Fibroblast of pulmonary artery (primary cell): ENCODE measurements at regions not wholly inside any gene's neighbourhood (a gene's known extent, or its start where the extent isn't known, plus 50 kb on each side); places are given as distances from the start of the nearest gene placed in this dataset.

Experiments used
- DNase-seq: peaks from one replicate; pipeline ENCODE4 v3.0.0-alpha.2; 2010; ENCODE audit warnings: low read depth
- H3K4me3 ChIP-seq: replicated peaks from 2 replicates; pipeline ENCODE4 v1.5.1; 2011; ENCODE audit warnings: low read depth, mild to moderate bottlenecking, control low read depth, low read length, moderate library complexity
- CTCF ChIP-seq: IDR thresholded peaks from 2 replicates; pipeline ENCODE4 v1.5.1; 2011; ENCODE audit warnings: mild to moderate bottlenecking, control low read depth, low read length, inconsistent platforms; ENCODE audit errors: missing control alignments

- DNase-seq: no peak
- no peak for TF ChIP-seq CTCF
Measured at GRCh38 chr7:96638669-96639068, 71.0 kb downstream of the SEM1 start.

GRCh38 chr7:96637522-96637921 lies 72.1 kb downstream of the SEM1 start:
- DNase-seq: no peak
- no peak overlapping the region for H3K4me3 ChIP-seq
- TF ChIP-seq CTCF: no peak

More at GRCh38 chr7:96638669-96639068, 71.0 kb downstream of the SEM1 start:
- no peak overlapping the region for H3K4me3 ChIP-seq

DNA sequence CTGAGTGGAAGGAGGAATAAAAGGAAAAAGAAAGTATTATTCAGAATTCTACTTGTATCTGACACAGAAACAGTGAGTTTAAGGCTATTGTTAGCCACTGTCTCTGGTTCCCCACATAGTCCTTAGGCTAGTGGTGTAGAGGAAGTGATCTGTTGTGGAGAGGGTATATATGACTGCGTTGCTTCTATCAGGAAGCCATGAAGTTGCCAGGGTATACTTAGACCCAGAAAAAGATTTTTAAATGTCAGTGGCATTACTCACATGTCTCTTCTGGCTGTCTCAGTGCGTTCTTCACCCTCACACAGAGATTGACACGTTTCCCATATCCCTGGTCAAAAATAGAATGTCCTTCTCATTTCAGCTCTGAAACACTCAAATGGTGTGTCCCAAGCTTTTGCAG lies 72.7 kb downstream of the SEM1 start:
- no peak for TF ChIP-seq CTCF
- DNase-seq: no peak
- no peak overlapping the region for H3K4me3 ChIP-seq

- H3K4me3 ChIP-seq: no peak overlapping the region
- TF ChIP-seq CTCF: no peak
- DNase-seq: no peak
Measured at GRCh38 chr7:96636342-96636860, 73.2 kb downstream of the SEM1 start.

DNA sequence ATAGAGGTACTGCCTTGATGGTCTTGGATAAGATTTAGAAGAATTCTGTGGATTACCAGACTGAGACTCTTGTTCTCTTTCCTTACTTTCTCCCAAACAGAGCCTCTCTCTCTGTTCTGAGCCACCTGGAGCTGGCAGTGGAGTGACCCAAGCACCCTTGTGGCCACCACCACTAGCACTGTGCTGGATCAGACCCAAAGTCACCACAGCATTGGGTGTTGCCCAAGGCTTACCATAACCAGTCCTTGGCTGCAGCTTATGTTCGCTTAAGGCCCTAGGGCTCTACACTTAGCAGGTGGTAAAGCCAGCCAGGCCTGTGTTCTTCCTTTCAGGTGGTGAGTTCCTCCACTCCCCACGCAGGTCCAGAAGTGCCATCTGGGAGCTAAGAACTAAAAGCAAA lies 79.8 kb downstream of the SEM1 start:
- no peak overlapping the region for H3K4me3 ChIP-seq
- TF ChIP-seq CTCF: no peak
- no peak for DNase-seq

DNA sequence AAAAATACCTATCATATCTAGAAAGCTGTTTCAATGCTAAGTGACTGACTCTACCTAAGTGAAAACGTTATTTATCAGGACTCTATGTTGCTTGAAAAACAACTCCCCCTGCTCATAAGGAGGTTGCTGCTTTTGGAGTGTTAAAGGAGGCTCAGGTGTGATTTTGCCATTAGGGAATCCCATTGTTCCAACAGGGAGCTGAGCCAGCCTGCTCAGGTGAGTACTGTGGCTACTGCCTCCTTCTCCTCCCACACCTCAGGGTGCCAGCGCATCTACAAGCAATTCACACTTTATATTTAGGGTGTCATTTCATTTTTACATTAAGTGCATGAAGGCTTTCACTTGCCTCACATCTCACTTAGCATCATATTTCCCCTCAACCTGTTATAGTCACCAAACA lies 84.7 kb downstream of the SEM1 start:
- no peak overlapping the region for H3K4me3 ChIP-seq
- TF ChIP-seq CTCF: no peak
- no peak for DNase-seq

GRCh38 chr7:96621932-96622331 lies 87.7 kb downstream of the SEM1 start:
- no peak for DNase-seq
- no peak for TF ChIP-seq CTCF
- H3K4me3 ChIP-seq: no peak overlapping the region
